Small intestine (tissue), 7 donors: ENCODE measurements at regions not wholly inside any gene's neighbourhood (a gene's known extent, or its start where the extent isn't known, plus 50 kb on each side); places are given as distances from the start of the nearest gene placed in this dataset.
"Not testable (repeated sequence)": the region's sequence is repeated elsewhere in the genome, so short reads cannot be mapped to it uniquely, and the experiment has no call there.

Experiments used
- DNase-seq, 2 donors: peaks; one replicate each; pipeline versions ENCODE4 v3.0.0 to v3.0.0-alpha.2; 2013
- FAIRE-seq: peaks from 2 replicates; lab custom pipeline; 2012; peaks lifted over from hg19 to GRCh38; lab: Jason Lieb, UNC
- H3K27ac ChIP-seq, 3 donors: one replicate each; pipeline ENCODE4 v1.5.1; 2013; ENCODE audit warnings: low read length in 2 of 3, mild to moderate bottlenecking in 2 of 3, control low read depth in 1 of 3, inconsistent platforms in 1 of 3, low read depth in 1 of 3, moderate library complexity in 1 of 3
- H3K27me3 ChIP-seq, 3 donors: one replicate each; pipeline ENCODE4 v1.6.1; 2013; ENCODE audit warnings: low read length in 3 of 3, inconsistent platforms in 1 of 3; ENCODE audit not compliant: control insufficient read depth in 3 of 3, insufficient read depth in 3 of 3
- H3K36me3 ChIP-seq, 3 donors: one replicate each; pipeline ENCODE4 v1.6.1; 2013; ENCODE audit warnings: low read length in 3 of 3, inconsistent platforms in 1 of 3, low read depth in 1 of 3, mild to moderate bottlenecking in 1 of 3, moderate library complexity in 1 of 3; ENCODE audit not compliant: control insufficient read depth in 3 of 3, insufficient read depth in 2 of 3
- H3K4me1 ChIP-seq, 3 donors: one replicate each; pipeline ENCODE4 v1.6.1; 2013; ENCODE audit warnings: low read length in 2 of 3, inconsistent platforms in 1 of 3, low read depth in 1 of 3, mild to moderate bottlenecking in 1 of 3, moderate library complexity in 1 of 3; ENCODE audit not compliant: control insufficient read depth in 3 of 3, insufficient read depth in 2 of 3
- H3K4me3 ChIP-seq, 3 donors: one replicate each; pipeline ENCODE4 v1.5.1; 2013; ENCODE audit warnings: low read length in 3 of 3, control low read depth in 1 of 3, inconsistent platforms in 1 of 3, low read depth in 1 of 3, mild to moderate bottlenecking in 1 of 3, moderate library complexity in 1 of 3
- H3K9me3 ChIP-seq, 2 donors: one replicate each; pipeline ENCODE4 v1.6.1; 2013; ENCODE audit warnings: low read depth in 1 of 2, low read length in 1 of 2; ENCODE audit not compliant: control insufficient read depth in 2 of 2, insufficient read depth in 1 of 2
- WGBS, 3 donors: extraction: QIAGEN DNeasy Blood & Tissue Kit; methylation state at CpG; one replicate each; pipeline ENCODE4 v1.1.7; 2013; 5-methylcytosine and 5-hydroxymethylcytosine counted together
- donor health status: healthy with polysubstance abuse.
- donor health status: control.
- donor health status: control.
- donor health status: Bipolar disorder and iron deficiency.
- donor health status: healthy.

DNA sequence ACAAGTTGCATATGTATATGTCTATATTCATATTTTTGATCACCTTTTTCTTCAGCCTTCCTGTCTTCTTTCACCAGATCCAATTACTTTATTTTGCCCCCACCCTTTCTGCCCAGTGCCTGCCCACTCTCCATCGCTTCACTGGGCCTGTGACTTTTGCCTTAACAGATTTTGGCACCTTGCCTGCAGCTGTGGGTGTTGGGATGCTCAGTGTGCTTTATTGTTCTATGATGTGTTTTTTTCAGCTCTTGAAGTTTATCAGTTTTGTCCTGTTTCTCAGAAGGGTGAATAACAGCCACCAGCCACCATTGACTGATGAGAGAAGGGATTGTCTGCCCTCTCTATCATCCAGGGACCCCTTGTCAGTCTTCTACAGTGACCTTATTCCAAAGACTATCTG lies 77.2 kb upstream of the GALNT7 start:
- no peaks in the 10 kb centered on the region for H3K27me3 ChIP-seq
- no peak overlapping the region for H3K27ac ChIP-seq
- FAIRE-seq (no peak), DNase-seq (no peak)
- H3K9me3 ChIP-seq, result no peaks in the 10 kb centered on the region
- no peak overlapping the region for H3K4me3 ChIP-seq
- no peaks in the 10 kb centered on the region for H3K4me1 ChIP-seq
- 22 to 35% (median 33%) methylated on average over 1 of the region's 1 CpG for WGBS, 3 donors
- H3K36me3 ChIP-seq, result no peaks in the 10 kb centered on the region

DNA sequence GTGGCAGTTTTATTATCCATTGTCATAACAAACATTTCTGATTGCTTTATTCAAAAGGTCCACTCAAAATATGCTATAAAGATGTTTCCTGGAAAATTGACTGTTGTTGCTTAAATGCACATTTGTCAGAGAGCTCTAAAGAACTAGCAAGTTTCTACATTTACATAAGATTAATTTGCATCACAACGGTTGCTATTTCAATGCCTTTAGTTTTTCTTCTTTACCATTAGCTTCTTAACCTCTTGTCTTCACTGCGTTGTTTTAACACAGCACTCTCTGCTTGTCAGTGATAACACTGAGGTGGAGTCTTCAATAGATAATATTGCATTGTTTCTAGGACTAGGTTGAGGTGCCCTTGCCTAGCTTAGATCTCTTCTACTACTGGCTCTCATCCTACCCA lies 76.7 kb upstream of the GALNT7 start:
- Histone ChIP-seq H3K27ac (no peak overlapping the region), H3K4me1 (no peaks in the 10 kb centered on the region), H3K36me3 (no peaks in the 10 kb centered on the region), H3K9me3 (no peaks in the 10 kb centered on the region), H3K4me3 (no peak overlapping the region), H3K27me3 (no peaks in the 10 kb centered on the region)
- WGBS, 3 donors, result 49 to 72% (median 56%) methylated on average over 2 of the region's 2 CpGs
- DNase-seq (no peak), FAIRE-seq (no peak)

DNA sequence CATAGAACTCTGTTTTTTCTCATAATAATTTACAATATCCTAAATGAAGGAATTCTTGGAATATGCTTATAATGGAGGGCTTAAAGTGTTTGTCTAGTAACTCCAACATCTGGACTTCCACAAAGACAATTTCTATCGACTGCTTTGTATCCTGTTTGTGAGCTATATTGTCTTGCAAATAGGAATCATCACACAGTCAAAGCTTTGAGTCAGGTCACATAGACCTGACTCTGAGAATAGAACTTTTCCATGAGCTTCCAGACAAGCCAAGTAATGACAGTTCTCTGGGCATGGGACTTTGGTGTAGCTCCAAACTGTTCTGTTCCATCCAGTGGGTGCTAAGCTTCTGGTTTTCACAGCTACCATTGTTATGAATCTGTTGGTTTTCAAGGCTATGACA lies 75.2 kb upstream of the GALNT7 start:
- FAIRE-seq, result no peak
- Histone ChIP-seq H3K4me1 (no peaks in the 10 kb centered on the region), H3K36me3 (no peaks in the 10 kb centered on the region), H3K27ac (no peak overlapping the region), H3K27me3 (no peaks in the 10 kb centered on the region), H3K4me3 (no peak overlapping the region), H3K9me3 (no peaks in the 10 kb centered on the region)
- DNase-seq, result no peak
- WGBS, 3 donors, result 81 to 88% (median 86%) methylated on average over 1 of the region's 1 CpG

DNA sequence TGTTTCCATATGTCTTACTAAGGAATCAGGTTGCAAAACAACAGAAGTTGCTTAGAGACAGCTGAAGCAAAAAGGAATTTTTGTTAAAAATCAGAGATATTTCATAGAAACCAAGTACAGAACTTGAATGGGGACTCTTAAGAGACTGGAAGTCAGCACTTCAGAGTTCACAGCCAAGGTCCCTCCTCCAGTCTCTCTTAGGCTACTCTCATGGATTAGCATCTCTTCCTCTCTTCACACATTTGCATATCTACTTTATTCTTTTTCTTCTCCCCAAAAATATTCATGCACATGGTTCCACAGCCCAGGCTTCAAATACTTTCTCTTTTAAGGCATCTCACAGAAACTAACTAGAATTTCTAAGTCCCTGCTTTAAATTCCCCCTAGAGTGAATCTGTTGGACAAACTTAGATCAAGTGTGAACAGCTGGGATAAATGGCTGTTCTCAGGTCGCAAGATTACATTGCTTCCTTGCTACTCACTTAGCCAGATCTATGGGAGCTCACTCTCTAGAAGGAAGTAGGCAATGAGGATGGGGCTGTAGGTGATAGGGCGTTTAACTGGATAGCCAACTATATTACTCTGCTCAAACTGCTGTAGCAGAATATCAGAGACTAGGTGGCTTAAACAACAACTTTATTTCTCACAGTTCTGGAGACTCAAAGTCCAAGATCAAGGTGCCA lies 73.7 kb upstream of the GALNT7 start:
- no peaks in the 10 kb centered on the region for H3K36me3 ChIP-seq
- 51 to 76% (median 61%) methylated on average over 2 of the region's 2 CpGs for WGBS, 3 donors
- H3K27ac ChIP-seq, result no peak overlapping the region
- DNase-seq, result peak in 1 of 2 donors; percentile 29
- no peaks in the 10 kb centered on the region for H3K27me3 ChIP-seq
- H3K9me3 ChIP-seq, result no peaks in the 10 kb centered on the region
- H3K4me3 ChIP-seq, result no peak overlapping the region
- FAIRE-seq, result no peak
- H3K4me1 ChIP-seq, result no peaks in the 10 kb centered on the region

DNA sequence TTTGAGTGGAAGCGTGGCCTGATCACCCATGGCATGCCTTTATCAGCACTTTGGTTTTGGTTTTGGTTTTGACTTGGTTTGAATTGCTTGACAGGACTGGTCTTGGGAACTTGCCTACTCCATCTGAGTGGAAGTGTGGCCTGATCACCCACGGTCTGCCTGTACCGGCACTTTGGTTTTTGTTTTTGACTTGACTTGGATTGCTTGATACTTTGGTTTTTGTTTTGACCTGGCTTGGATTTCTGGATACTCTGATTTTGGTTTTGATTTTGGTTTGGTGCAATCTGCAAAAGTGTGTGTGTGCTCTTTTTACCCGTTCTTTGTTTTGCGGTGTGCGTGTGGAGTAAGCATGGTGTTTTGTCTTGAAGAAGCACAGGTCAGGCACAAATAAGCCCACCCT lies 69.2 kb upstream of the GALNT7 start:
- not testable (repeated sequence) for H3K36me3 ChIP-seq, H3K4me1 ChIP-seq, H3K9me3 ChIP-seq, FAIRE-seq, H3K4me3 ChIP-seq, DNase-seq, H3K27ac ChIP-seq, H3K27me3 ChIP-seq
- WGBS, 3 donors, result 73 to 81% (median 75%) methylated on average over 6 of the region's 6 CpGs

DNA sequence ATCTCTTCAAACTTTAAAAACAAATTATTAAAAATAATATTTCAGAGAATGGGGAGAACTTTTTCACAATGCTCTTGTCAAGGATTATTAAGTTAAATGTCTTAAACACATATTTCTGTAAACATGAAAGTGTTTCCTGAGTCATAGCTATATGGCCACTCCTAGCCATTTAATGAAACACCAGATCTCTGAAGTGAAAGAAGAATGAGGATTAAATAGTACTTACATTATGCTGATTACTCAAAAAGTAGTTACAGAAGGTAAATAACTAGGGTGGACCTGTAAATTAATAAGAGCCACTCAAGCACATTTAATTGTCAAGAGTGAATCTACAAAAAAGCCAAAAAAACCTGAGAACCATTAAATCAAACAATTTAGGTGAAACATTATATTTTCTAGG lies 57.6 kb upstream of the GALNT7 start:
- Histone ChIP-seq H3K36me3 (no peaks in the 10 kb centered on the region), H3K27ac (no peak overlapping the region), H3K9me3 (peaks cover 0 to 6% of the 10 kb centered on the region in 2 donors), H3K4me1 (no peaks in the 10 kb centered on the region), H3K4me3 (no peak overlapping the region), H3K27me3 (no peaks in the 10 kb centered on the region)
- FAIRE-seq, result no peak
- DNase-seq, result no peak

DNA sequence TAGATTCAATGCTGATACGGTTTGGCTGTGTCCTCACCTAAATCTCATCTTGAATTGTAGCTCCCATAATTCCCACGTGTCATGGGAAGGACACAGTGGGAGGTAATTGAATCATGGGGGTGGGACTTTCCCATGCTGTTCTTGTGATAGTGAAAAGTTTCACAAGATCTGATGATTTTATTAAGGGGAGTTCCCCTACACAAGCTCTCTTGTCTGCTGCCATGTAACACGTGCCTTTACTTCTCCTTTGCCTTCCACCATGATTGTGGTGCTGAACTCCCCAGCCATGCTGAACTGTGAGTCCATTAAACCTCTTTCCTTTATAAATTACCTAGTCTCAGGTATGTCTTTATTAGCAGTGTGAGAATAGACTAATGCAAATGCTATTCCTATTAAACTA lies 51.2 kb upstream of the GALNT7 start:
- H3K36me3 ChIP-seq, H3K4me3 ChIP-seq, H3K27ac ChIP-seq, FAIRE-seq, H3K27me3 ChIP-seq, H3K4me1 ChIP-seq, DNase-seq, H3K9me3 ChIP-seq: not testable (repeated sequence)
- 58 to 68% (median 58%) methylated on average over 3 of the region's 3 CpGs for WGBS, 3 donors
